ENCODE measurements at regions not wholly inside any gene's neighbourhood (a gene's known extent, or its start where the extent isn't known, plus 50 kb on each side); places are given as distances from the start of the nearest gene placed in this dataset.

GRCh38 chr13:48181482-48182145 is 51.4 kb upstream of the ITM2B start:
- no peak for DNase-seq (ENCODE audit: low read depth)

GRCh38 chr13:48178126-48178525 is 54.9 kb upstream of the ITM2B start:
- DNase-seq (ENCODE audit: low read depth) = no peak

- no peak for DNase-seq (ENCODE audit: low read depth)
These were observed 56.2 kb upstream of the ITM2B start for GRCh38 chr13:48176781-48177180.

GRCh38 chr13:48175185-48175584 is 57.8 kb upstream of the ITM2B start:
- no peak for DNase-seq (ENCODE audit: low read depth)

- no peak for DNase-seq (ENCODE audit: low read depth)
These were observed 65.1 kb upstream of the ITM2B start for GRCh38 chr13:48167866-48168265.

- no peak for DNase-seq (ENCODE audit: low read depth)
These were observed 67.3 kb upstream of the ITM2B start for GRCh38 chr13:48165727-48166126.

GRCh38 chr13:48165063-48165462 is 67.9 kb upstream of the ITM2B start:
- DNase-seq (ENCODE audit: low read depth) = no peak

- DNase-seq (ENCODE audit: low read depth) = no peak
These were observed 68.2 kb upstream of the MED4 start for GRCh38 chr13:48163061-48163460.

GRCh38 chr13:48162217-48162616 is 67.3 kb upstream of the MED4 start:
- DNase-seq (ENCODE audit: low read depth) = no peak

- no peak for DNase-seq (ENCODE audit: low read depth)
These were observed 66.8 kb upstream of the MED4 start for GRCh38 chr13:48161530-48162179.

GRCh38 chr13:48160606-48161278 is 65.8 kb upstream of the MED4 start:
- DNase-seq (ENCODE audit: low read depth) = peak; percentile 16

- DNase-seq (ENCODE audit: low read depth) = no peak
These were observed 64.9 kb upstream of the MED4 start for GRCh38 chr13:48159826-48160225.

- no peak for DNase-seq (ENCODE audit: low read depth)
These were observed 64.5 kb upstream of the MED4 start for GRCh38 chr13:48159401-48159800.

- DNase-seq (ENCODE audit: low read depth) = no peak
These were observed 64.0 kb upstream of the MED4 start for GRCh38 chr13:48158915-48159314.

- no peak for DNase-seq (ENCODE audit: low read depth)
These were observed 63.4 kb upstream of the MED4 start for GRCh38 chr13:48158290-48158689.

GRCh38 chr13:48156466-48156865 is 61.6 kb upstream of the MED4 start:
- no peak for DNase-seq (ENCODE audit: low read depth)

GRCh38 chr13:48155848-48156247 is 60.9 kb upstream of the MED4 start:
- peak; percentile 32 for DNase-seq (ENCODE audit: low read depth)

GRCh38 chr13:48154671-48155070 is 59.8 kb upstream of the MED4 start:
- DNase-seq (ENCODE audit: low read depth) = no peak

GRCh38 chr13:48153186-48153585 is 58.3 kb upstream of the MED4 start:
- DNase-seq (ENCODE audit: low read depth) = no peak

- no peak for DNase-seq (ENCODE audit: low read depth)
These were observed 56.7 kb upstream of the MED4 start for GRCh38 chr13:48151363-48152161.

GRCh38 chr13:48148454-48148853 is 53.5 kb upstream of the MED4 start:
- no peak for DNase-seq (ENCODE audit: low read depth)

GRCh38 chr13:48146636-48147035 is 51.7 kb upstream of the MED4 start:
- no peak for DNase-seq (ENCODE audit: low read depth)

- DNase-seq (ENCODE audit: low read depth) = no peak
These were observed 51.2 kb upstream of the MED4 start for GRCh38 chr13:48146122-48146521.

All from GM04504 (cell line).